ENCODE measurements at regions not wholly inside any gene's neighbourhood (a gene's known extent, or its start where the extent isn't known, plus 50 kb on each side); places are given as distances from the start of the nearest gene placed in this dataset.

DNA sequence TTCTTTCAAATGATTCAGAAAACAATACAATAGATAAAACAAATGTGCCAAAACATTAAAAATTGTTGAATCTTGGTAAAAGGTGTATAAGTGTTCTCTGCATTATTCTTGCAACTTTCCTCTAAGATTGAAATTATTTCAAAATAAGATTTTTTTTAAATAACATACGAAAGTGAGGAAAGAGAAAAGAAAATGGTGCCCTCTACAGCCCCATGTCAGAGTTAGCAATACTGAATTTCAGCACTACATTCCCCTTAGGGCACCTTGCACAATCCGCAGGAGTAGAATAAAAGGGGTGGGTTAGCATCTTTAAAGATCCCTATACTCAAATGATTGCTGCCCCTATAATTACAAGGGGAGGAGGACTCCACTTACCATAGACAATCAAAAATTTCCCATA is 433.7 kb downstream of the BCL11A start:
- no TSS peak for BruUV-seq (replicated peaks)
- H3K4me3 ChIP-seq (ENCODE audit: low read depth in 2 of 2, low read length in 2 of 2) = no peak overlapping the region
- no peaks in the 10 kb centered on the region for H3K9me3 ChIP-seq (ENCODE audit: control insufficient read depth, insufficient read depth, low read depth, low read length)
- ATAC-seq (no peak), DNase-seq (ENCODE audit: low read depth, low spot score) (no peak)
- in situ Hi-C loops (cut with HindIII; ENCODE audit: low pct_unique_long_range_greater_than_20kb, low sequenced_read_pairs) (no loop called here), intact Hi-C loops (cut with micrococcal nuclease; ENCODE audit: unreplicated experiment) (no loop called here)
- ChIA-PET CTCF (no interaction called here), POLR2A (no interaction called here)
- H3K4me1 ChIP-seq (ENCODE audit: control insufficient read depth, insufficient read depth, low read length) = no peaks in the 10 kb centered on the region
- H3K27ac ChIP-seq (ENCODE audit: low read length) = no peak overlapping the region
- H3K36me3 ChIP-seq (ENCODE audit: control insufficient read depth, insufficient read depth, low read length) = no peaks in the 10 kb centered on the region
- no peak for TF ChIP-seq POLR2AphosphoS5 (IDR thresholded peaks at IDR 0.05; ENCODE audit: low read depth, low read length)
- TF ChIP-seq, protein P1, sequence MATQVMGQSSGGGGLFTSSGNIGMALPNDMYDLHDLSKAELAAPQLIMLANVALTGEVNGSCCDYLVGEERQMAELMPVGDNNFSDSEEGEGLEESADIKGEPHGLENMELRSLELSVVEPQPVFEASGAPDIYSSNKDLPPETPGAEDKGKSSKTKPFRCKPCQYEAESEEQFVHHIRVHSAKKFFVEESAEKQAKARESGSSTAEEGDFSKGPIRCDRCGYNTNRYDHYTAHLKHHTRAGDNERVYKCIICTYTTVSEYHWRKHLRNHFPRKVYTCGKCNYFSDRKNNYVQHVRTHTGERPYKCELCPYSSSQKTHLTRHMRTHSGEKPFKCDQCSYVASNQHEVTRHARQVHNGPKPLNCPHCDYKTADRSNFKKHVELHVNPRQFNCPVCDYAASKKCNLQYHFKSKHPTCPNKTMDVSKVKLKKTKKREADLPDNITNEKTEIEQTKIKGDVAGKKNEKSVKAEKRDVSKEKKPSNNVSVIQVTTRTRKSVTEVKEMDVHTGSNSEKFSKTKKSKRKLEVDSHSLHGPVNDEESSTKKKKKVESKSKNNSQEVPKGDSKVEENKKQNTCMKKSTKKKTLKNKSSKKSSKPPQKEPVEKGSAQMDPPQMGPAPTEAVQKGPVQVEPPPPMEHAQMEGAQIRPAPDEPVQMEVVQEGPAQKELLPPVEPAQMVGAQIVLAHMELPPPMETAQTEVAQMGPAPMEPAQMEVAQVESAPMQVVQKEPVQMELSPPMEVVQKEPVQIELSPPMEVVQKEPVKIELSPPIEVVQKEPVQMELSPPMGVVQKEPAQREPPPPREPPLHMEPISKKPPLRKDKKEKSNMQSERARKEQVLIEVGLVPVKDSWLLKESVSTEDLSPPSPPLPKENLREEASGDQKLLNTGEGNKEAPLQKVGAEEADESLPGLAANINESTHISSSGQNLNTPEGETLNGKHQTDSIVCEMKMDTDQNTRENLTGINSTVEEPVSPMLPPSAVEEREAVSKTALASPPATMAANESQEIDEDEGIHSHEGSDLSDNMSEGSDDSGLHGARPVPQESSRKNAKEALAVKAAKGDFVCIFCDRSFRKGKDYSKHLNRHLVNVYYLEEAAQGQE (IDR thresholded peaks at IDR 0.05; ENCODE audit: insufficient read depth in 1 of 2, low read depth in 2 of 2, low read length in 1 of 2) = no peak
- TF ChIP-seq, protein P2, sequence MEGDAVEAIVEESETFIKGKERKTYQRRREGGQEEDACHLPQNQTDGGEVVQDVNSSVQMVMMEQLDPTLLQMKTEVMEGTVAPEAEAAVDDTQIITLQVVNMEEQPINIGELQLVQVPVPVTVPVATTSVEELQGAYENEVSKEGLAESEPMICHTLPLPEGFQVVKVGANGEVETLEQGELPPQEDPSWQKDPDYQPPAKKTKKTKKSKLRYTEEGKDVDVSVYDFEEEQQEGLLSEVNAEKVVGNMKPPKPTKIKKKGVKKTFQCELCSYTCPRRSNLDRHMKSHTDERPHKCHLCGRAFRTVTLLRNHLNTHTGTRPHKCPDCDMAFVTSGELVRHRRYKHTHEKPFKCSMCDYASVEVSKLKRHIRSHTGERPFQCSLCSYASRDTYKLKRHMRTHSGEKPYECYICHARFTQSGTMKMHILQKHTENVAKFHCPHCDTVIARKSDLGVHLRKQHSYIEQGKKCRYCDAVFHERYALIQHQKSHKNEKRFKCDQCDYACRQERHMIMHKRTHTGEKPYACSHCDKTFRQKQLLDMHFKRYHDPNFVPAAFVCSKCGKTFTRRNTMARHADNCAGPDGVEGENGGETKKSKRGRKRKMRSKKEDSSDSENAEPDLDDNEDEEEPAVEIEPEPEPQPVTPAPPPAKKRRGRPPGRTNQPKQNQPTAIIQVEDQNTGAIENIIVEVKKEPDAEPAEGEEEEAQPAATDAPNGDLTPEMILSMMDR (IDR thresholded peaks at IDR 0.05) = no peak; the same call in 1 of the 2 replicates
- no peak for TF ChIP-seq TCF7L2 (IDR thresholded peaks at IDR 0.05; ENCODE audit: low read depth, low read length)
- TF ChIP-seq SIN3A (IDR thresholded peaks at IDR 0.05; ENCODE audit: borderline replicate concordance, insufficient read depth, low read depth, low read length) = no peak
- H3K27me3 ChIP-seq (ENCODE audit: control insufficient read depth, insufficient read depth, low read length) = no peaks in the 10 kb centered on the region

DNA sequence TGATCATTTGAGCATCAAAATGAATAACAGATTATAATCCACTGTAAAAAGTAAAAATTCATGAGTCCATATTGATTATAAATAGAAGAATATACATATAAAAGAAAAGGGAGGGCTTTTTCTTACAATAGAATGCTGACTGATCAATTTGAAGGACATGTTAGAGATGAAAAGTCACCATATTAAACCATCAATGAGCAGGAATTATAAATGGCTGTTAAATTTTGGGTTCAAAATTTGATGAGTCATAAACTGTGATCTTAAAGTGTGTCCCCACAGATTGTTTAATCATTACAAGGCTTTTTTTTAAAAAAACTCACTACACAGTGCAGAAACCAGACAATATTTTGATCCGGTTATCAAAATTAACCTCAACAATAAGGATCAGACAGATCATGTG is 434.5 kb downstream of the BCL11A start:
- Histone ChIP-seq H3K9me3 (ENCODE audit: control insufficient read depth, insufficient read depth, low read depth, low read length) (no peaks in the 10 kb centered on the region), H3K36me3 (ENCODE audit: control insufficient read depth, insufficient read depth, low read length) (no peaks in the 10 kb centered on the region), H3K4me1 (ENCODE audit: control insufficient read depth, insufficient read depth, low read length) (no peaks in the 10 kb centered on the region), H3K4me3 (ENCODE audit: low read depth in 2 of 2, low read length in 2 of 2) (no peak overlapping the region), H3K27ac (ENCODE audit: low read length) (no peak overlapping the region), H3K27me3 (ENCODE audit: control insufficient read depth, insufficient read depth, low read length) (no peaks in the 10 kb centered on the region)
- ChIA-PET CTCF (no interaction called here), POLR2A (no interaction called here)
- in situ Hi-C loops (cut with HindIII; ENCODE audit: low pct_unique_long_range_greater_than_20kb, low sequenced_read_pairs) = no loop called here
- TF ChIP-seq, protein P2 (IDR thresholded peaks at IDR 0.05) = no peak
- TF ChIP-seq POLR2AphosphoS5 (IDR thresholded peaks at IDR 0.05; ENCODE audit: low read depth, low read length) (no peak), SIN3A (IDR thresholded peaks at IDR 0.05; ENCODE audit: borderline replicate concordance, insufficient read depth, low read depth, low read length) (no peak), TCF7L2 (IDR thresholded peaks at IDR 0.05; ENCODE audit: low read depth, low read length) (no peak)
- TF ChIP-seq, protein P1 (IDR thresholded peaks at IDR 0.05; ENCODE audit: insufficient read depth in 1 of 2, low read depth in 2 of 2, low read length in 1 of 2) = no peak
- no TSS peak for BruUV-seq (replicated peaks)
- ATAC-seq (no peak), DNase-seq (ENCODE audit: low read depth, low spot score) (no peak)
- intact Hi-C loops (cut with micrococcal nuclease; ENCODE audit: unreplicated experiment) = no loop called here
